HAP-1 (cell line): ENCODE measurements at regions not wholly inside any gene's neighbourhood (a gene's known extent, or its start where the extent isn't known, plus 50 kb on each side); places are given as distances from the start of the nearest gene placed in this dataset.
"Not testable (repeated sequence)": the region's sequence is repeated elsewhere in the genome, so short reads cannot be mapped to it uniquely, and the experiment has no call there.

Source experiments
- DNase-seq, 2 experiments: peaks; one replicate each; pipeline ENCODE4 v3.0.0-alpha.2; 2016 to 2020; ENCODE audit warnings: low spot score in 2 of 2
- H3K27me3 ChIP-seq: fragments of 250-450 bp; sonication (Bioruptor Pico); 2 replicates; pipeline ENCODE4 v1.5.1; 2020; ENCODE audit warnings: low read depth, mild to moderate bottlenecking, moderate library complexity
- H3K36me3 ChIP-seq: fragments of 250-450 bp; sonication (Bioruptor Pico); replicated peaks from 2 replicates; pipeline ENCODE4 v1.5.1; 2020; ENCODE audit warnings: mild to moderate bottlenecking
- H3K4me1 ChIP-seq: fragments of 250-450 bp; sonication (Bioruptor Pico); 2 replicates; pipeline ENCODE4 v1.5.1; 2020; ENCODE audit warnings: mild to moderate bottlenecking
- H3K4me3 ChIP-seq: fragments of 250-450 bp; sonication (Bioruptor Pico); 2 replicates; pipeline ENCODE4 v1.5.1; 2020; ENCODE audit warnings: mild to moderate bottlenecking, moderate library complexity
- H3K9me3 ChIP-seq: fragments of 250-450 bp; sonication (Bioruptor Pico); 2 replicates; pipeline ENCODE4 v1.5.1; 2020; ENCODE audit warnings: mild to moderate bottlenecking, moderate library complexity
- in situ Hi-C: fragments of 300-500 bp; cut with MboI; formaldehyde crosslinking; loops from 3 replicates; pipeline ENCODE4 v1.14.3; 2020; ENCODE audit warnings: low sequenced_read_pairs, inconsistent platforms, mixed read lengths

DNA sequence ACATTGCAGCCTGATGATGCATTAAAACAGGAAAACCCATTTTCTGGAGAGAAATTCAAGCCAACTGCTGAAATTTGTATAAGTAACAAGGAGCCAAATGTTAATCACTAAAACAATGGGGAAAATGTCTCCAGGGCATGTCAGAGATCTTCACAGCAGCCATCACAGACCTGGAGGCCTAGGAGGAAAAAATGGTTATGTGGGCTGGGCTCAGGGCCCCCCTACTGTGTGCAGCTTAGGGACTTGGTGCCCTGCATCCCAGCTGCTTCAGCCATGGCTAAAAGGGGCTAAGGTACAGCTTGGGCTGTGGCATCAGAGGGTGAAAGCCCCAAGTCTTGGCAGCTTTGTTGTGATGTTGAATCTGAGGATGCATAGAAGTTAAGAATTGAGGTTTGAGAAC lies 479.8 kb downstream of the BCKDHB start:
- in situ Hi-C loops = no loop called here
- Histone ChIP-seq H3K27me3 (no peaks in the 10 kb centered on the region), H3K4me3 (no peak overlapping the region), H3K36me3 (no peaks in the 10 kb centered on the region), H3K4me1 (no peaks in the 10 kb centered on the region), H3K9me3 (no peaks in the 10 kb centered on the region)
- DNase-seq = no peak

DNA sequence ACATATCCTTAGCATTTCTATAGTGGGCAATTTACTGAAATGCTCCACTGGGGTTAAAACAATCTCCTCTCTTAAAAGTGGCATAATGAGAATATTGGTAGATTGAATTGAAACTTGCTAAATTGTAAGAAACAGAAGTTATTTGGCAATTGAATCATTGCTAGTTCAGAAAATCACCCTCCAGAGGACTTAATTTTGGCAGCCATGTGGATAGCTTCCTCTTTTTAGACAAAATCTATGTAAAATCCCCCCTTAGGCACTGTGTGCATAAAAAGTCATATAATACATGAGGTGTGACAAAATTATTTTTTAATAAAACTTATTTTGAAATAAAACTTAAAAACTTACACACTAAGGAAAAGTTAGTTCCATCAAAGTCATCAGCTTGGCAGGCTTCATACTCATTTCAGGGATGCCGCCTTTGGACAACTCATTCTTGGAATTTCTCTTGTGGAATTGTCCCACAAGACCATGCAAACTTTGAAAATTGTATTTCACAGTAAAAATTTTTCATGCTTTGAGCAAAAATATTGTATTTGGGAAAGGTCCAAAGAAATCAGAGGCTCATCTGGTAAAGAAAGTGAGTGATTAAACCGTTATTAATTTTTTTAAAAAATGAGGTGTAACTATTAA lies 473.0 kb downstream of the BCKDHB start:
- in situ Hi-C loops = no loop called here
- Histone ChIP-seq H3K27me3 (no peaks in the 10 kb centered on the region; the same call in 1 of the 2 replicates), H3K36me3 (no peaks in the 10 kb centered on the region), H3K4me3 (no peak overlapping the region), H3K9me3 (no peaks in the 10 kb centered on the region), H3K4me1 (no peaks in the 10 kb centered on the region)
- DNase-seq = no peak

DNA sequence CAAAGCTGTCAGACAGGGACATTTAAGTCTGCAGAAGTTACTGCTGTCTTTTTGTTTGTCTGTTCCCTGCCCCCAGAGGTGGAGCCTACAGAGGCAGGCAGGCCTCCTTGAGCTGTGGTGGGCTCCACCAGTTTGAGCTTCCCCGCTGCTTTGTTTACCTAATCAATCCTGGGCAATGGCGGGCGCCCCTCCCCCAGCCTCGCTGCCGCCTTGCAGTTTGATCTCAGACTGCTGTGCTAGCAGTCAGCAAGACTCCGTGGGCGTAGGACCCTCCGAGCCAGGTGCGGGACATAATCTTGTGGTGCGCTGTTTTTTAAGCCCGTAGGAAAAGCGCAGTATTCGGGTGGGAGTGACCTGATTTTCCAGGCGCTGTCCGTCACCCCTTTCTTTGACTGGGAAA lies 466.8 kb downstream of the BCKDHB start:
- DNase-seq, H3K4me1 ChIP-seq, H3K27me3 ChIP-seq, H3K36me3 ChIP-seq, in situ Hi-C loops, H3K4me3 ChIP-seq, H3K9me3 ChIP-seq: not testable (repeated sequence)

DNA sequence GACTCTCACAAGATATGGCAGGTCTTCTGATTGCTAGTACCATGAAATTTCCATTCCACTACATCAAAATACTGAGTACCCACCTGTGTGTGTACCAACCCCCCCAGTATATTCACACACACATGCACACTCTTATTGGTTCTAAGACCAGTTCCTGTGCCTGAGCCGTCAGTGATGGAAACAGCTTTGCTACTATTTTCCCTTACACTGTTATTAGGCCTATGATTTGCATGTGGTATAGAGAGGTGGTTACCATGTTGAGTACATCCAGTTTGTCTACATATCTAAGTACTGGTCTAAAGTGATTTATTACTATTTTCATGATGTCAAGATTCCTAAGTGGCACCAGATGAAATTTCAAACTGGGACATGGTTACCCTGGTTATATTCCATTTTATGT lies 459.9 kb downstream of the BCKDHB start:
- DNase-seq = no peak
- Histone ChIP-seq H3K4me1 (no peaks in the 10 kb centered on the region), H3K36me3 (no peaks in the 10 kb centered on the region), H3K27me3 (no peaks in the 10 kb centered on the region), H3K9me3 (no peaks in the 10 kb centered on the region), H3K4me3 (no peak overlapping the region)
- in situ Hi-C loops = no loop called here

DNA sequence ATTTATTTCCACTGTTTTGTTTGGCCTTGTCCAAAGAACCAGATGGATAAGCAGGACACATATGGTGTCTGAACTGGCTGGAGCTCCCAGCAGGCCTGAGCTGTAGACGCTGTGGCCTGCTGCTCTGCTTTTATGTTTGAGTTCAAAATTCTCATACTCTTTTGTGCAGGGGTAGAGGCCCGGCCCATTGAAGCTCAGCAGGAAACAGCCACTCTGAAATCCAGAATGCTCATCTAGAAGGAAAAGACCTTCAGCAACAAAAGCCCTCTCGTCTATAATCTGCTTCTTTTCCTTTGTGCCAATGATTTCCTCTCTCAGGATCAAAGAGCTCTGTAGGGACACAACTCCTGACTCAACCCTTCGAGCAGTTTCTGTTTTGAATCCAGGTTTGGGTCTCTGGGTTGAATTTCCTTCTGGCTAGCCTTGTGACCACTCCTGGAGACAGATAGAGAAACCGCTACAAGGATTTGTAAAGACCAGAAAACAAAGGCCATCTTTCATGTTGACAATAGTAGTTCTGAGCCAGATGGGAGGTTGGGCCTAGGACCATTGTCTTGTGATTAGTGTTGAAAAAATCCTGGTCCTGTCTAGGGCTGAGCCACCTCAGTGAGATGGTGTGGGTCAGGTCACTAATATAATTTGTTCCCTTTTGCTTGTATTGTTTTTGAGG lies 446.7 kb downstream of the BCKDHB start:
- Histone ChIP-seq H3K4me3 (no peak overlapping the region), H3K36me3 (no peaks in the 10 kb centered on the region), H3K9me3 (no peaks in the 10 kb centered on the region), H3K27me3 (no peaks in the 10 kb centered on the region), H3K4me1 (no peaks in the 10 kb centered on the region)
- no peak for DNase-seq
- in situ Hi-C loops = no loop called here

DNA sequence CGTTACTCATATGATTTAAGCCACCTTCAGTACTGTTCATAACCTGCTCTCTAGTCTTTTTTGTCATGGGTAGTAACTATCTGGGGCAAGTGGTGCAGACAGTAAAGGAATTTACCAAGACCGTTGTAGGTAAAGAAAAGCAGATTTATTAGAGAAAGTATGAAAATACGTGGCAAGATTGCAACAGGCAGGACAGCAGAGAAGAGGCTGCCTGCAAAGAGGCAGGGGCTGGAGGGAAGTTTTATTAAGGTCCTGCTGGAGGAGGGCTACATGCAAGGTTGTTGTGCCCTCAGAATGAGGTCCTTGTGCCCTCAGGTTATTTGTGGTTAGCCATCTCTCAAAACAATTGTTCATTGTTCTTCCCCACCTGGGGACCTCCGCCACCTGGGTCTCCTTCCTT lies 444.3 kb downstream of the BCKDHB start:
- H3K9me3 ChIP-seq = no peaks in the 10 kb centered on the region
- H3K4me1 ChIP-seq = no peaks in the 10 kb centered on the region
- no peaks in the 10 kb centered on the region for H3K27me3 ChIP-seq
- no peaks in the 10 kb centered on the region for H3K36me3 ChIP-seq
- H3K4me3 ChIP-seq = no peak overlapping the region
- in situ Hi-C loops = no loop called here
- no peak for DNase-seq

DNA sequence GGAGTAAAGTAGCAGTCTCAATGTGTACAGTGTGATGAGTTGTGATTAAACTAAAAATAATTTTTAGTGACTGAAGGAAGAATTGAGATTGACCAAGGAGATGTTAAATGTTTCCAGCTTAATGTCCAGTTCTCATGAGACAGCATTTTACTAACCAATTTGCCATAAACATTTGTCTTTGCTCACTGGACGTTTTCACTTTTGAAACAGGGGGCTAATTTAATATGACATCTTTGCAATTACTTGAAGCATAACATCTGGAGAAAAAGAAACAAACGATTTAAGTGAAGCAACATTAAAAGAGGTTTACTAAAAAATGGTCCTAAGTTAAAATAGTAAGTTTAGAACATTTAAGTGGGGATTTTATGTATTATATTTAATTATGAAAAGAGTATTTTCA lies 443.8 kb downstream of the BCKDHB start:
- no peak overlapping the region for H3K4me3 ChIP-seq
- no peaks in the 10 kb centered on the region for H3K36me3 ChIP-seq
- in situ Hi-C loops = no loop called here
- no peak for DNase-seq
- H3K27me3 ChIP-seq = no peaks in the 10 kb centered on the region
- no peaks in the 10 kb centered on the region for H3K9me3 ChIP-seq
- no peaks in the 10 kb centered on the region for H3K4me1 ChIP-seq

DNA sequence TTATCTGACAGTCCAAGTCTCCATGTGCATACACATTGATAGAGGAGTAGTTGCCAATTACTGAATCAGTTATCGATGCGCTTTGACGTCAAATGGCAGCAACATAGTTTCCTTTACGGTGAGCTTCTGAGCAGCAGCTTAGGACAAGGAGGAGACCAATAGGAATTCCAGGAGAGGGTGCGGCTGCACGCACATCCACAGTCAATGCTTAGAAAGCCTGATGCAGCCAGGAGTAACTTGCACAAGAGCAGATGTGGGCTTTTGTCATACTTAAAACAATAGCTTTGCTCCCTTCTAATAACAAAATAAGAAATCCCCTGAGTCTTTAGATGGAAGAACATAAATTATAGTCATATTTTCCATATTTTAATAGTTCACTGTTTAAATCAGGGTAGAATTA lies 442.1 kb downstream of the BCKDHB start:
- H3K4me1 ChIP-seq = no peaks in the 10 kb centered on the region
- no peaks in the 10 kb centered on the region for H3K36me3 ChIP-seq
- no peaks in the 10 kb centered on the region for H3K27me3 ChIP-seq
- no peaks in the 10 kb centered on the region for H3K9me3 ChIP-seq
- in situ Hi-C loops = no loop called here
- DNase-seq = no peak
- H3K4me3 ChIP-seq = no peak overlapping the region

DNA sequence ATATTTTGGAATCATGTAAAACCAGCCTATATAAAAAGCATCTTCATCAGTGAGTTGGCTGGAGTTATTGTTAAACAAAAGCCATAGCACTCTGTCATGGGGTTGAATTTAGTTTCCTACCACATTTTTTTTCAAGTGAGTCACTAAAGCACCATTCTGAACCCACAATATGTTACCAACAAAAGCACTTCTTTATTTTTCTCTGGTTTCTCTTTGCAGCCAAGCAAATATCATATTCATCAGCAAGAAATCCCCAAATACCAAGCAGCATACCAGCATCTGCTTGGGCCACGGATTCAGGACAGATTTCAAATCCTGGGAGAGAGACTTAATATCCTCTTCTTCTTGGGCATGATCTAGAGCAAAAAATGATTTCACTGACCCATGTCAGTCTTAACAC lies 441.4 kb downstream of the BCKDHB start:
- in situ Hi-C loops = no loop called here
- Histone ChIP-seq H3K27me3 (no peaks in the 10 kb centered on the region), H3K4me3 (no peak overlapping the region), H3K4me1 (no peaks in the 10 kb centered on the region), H3K36me3 (no peaks in the 10 kb centered on the region), H3K9me3 (no peaks in the 10 kb centered on the region)
- DNase-seq = no peak

DNA sequence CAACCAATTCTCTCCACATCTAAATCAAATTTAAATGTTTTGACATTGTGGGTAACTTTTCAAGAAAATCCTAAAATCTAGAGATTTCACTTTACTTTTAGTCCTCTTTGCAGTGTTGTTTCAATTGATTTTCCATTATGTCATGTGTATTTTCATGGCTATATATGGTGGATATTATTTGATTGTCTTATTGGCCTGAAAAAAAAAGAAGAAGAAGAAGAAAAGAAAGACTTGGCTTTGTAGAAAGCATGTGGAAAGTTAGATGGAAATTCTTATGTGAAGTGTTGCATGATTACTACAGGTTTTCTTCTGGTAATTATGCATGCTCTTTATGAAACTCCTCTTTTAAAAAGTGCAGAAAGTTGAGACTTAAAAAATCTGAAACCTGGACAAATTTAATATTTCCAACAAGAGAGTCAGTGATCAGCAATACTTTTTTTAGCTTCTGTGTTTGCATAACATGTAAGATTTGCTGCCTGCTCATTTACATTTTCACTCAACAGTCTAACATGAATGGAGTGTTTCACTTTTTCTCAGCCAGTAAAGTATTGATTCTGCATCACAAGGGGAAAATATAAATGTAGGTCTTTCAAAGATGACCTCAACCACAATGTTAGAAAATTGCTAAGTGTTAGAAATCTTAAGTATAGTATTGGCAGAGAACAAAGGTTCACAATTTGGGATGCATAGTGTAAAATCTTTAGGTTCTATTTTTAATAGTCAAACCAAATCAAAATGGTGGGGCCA lies 438.7 kb downstream of the BCKDHB start:
- in situ Hi-C loops = no loop called here
- Histone ChIP-seq H3K27me3 (no peaks in the 10 kb centered on the region), H3K9me3 (no peaks in the 10 kb centered on the region), H3K4me3 (no peak overlapping the region), H3K36me3 (no peaks in the 10 kb centered on the region), H3K4me1 (no peaks in the 10 kb centered on the region)
- no peak for DNase-seq

DNA sequence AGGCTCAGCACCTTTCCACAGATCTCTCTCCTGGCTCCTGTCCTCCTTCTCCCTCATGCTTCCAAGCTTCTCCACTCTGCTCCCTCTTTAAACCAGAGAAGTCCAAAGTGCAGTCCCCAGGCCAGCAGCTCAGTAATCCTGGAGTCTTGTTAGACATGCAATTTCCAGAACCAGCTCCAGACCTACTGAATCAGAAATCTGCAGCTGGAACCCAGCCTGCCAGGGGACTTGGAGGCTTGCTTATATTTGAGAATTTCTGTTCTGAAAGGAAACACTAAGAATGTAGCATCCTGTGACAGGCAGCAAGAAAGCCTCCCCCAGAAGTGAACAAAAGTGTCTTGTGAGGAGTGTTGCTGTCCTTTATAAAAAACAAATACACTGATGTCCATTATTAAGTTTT lies 438.1 kb downstream of the BCKDHB start:
- Histone ChIP-seq H3K36me3 (no peaks in the 10 kb centered on the region), H3K9me3 (no peaks in the 10 kb centered on the region), H3K4me1 (no peaks in the 10 kb centered on the region), H3K4me3 (no peak overlapping the region), H3K27me3 (no peaks in the 10 kb centered on the region)
- no peak for DNase-seq
- in situ Hi-C loops = no loop called here

DNA sequence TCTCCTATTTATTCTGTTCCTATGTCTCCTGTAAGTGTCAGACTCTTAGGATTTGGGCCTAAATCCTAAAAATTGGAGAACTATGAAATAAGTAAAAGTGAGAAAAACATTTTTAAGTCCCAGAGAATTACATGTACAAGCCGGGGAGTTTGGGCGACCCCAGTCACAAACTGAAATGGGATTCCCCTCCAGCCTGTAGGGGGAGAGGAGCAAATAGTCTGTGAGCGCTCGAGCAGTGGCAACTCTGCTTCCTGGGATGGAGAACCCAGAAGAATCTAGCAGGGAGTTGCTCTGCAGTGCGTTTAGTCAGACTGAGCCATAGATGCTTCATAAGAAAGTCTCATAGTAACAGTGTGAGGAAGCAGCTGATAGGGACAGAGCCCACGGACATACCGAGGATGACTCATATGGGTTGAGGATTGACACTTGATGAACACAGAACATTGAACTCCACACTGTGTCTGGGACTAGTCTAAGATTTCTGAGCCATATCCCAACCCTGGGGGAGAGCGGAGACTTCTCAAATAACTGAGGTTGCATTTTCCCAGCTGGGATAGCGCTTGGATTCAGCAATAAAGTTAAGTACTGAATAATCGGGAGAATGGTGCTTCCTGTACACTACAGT lies 437.2 kb downstream of the BCKDHB start:
- Histone ChIP-seq H3K4me3 (no peak overlapping the region), H3K9me3 (no peaks in the 10 kb centered on the region), H3K4me1 (no peaks in the 10 kb centered on the region), H3K27me3 (no peaks in the 10 kb centered on the region), H3K36me3 (no peaks in the 10 kb centered on the region)
- DNase-seq = no peak
- in situ Hi-C loops = no loop called here

DNA sequence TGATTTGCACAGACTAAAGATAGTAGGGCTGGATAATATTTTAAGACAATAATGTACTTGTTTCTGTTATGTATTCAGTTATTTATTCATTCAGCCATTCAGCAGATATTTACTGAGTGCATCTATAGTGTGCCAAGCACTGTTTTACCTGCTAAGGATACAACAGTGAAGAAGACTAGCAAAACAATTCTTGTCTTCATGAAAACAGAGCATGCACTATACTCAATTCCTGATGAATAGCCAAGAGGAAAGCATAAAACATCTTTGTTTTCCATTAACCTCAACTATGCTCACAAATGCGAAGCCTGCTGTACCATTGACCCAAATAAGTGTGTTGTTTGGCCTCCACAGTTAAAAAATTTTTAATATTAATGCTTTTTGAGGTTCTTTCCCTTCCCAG lies 436.7 kb downstream of the BCKDHB start:
- Histone ChIP-seq H3K36me3 (no peaks in the 10 kb centered on the region), H3K9me3 (no peaks in the 10 kb centered on the region), H3K4me3 (no peak overlapping the region), H3K27me3 (no peaks in the 10 kb centered on the region), H3K4me1 (no peaks in the 10 kb centered on the region)
- no peak for DNase-seq
- in situ Hi-C loops = no loop called here

DNA sequence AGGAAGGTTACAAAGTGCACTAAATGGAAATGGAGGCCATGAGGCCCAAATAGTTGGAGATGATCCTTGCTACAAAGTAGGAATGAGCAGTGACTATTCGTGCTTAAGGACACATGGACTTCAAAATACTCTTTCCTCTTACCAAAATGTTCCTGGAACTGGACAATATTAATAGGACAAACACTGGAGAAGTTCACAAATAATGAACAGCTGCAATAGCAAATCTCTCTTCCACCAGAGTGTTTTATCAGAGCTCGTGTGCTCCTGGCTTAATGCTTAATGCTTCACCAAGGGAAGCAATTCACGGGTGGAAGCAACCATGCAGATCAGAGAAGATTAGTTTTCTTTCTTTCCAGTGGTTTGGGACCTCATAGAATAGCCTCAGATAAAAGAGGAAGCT lies 435.4 kb downstream of the BCKDHB start:
- Histone ChIP-seq H3K9me3 (no peaks in the 10 kb centered on the region), H3K36me3 (no peaks in the 10 kb centered on the region), H3K4me1 (no peaks in the 10 kb centered on the region), H3K4me3 (no peak overlapping the region), H3K27me3 (no peaks in the 10 kb centered on the region)
- in situ Hi-C loops = no loop called here
- no peak for DNase-seq
